ENCODE measurements at regions not wholly inside any gene's neighbourhood (a gene's known extent, or its start where the extent isn't known, plus 50 kb on each side); places are given as distances from the start of the nearest gene placed in this dataset.

GRCh38 chr4:15242021-15242420, 185.8 kb upstream of the C1QTNF7 start:
- Histone ChIP-seq H3K27ac (ENCODE audit: low read depth, low read length) (no peak overlapping the region), H3K4me1 (ENCODE audit: insufficient read depth, low read length) (peaks cover 14% of the 10 kb centered on the region), H3K9ac (ENCODE audit: low read length) (no peak overlapping the region), H3K4me2 (ENCODE audit: low read length) (no peak overlapping the region), H4K20me1 (ENCODE audit: insufficient read depth, low read length) (no peaks in the 10 kb centered on the region), H3K9me3 (ENCODE audit: insufficient read depth, low read depth, low read length) (no peaks in the 10 kb centered on the region), H3K4me3 (ENCODE audit: insufficient read depth, low read depth, low read length) (no peak overlapping the region), H3K36me3 (ENCODE audit: insufficient read depth, low read length) (no peaks in the 10 kb centered on the region), H3K27me3 (ENCODE audit: insufficient read depth, low read length) (peaks cover 4% of the 10 kb centered on the region), H2AFZ (ENCODE audit: low read depth, low read length) (no peak overlapping the region), H3K79me2 (ENCODE audit: insufficient read depth, low read length) (no peaks in the 10 kb centered on the region)
- no peak for TF ChIP-seq EZH2 (IDR thresholded peaks at IDR 0.05; ENCODE audit: insufficient read depth, low read length)
- FAIRE-seq (no peak), DNase-seq (ENCODE audit: low read depth) (no peak)
- Mint-ChIP-seq H3K36me3 (ENCODE audit: low read depth, unreplicated experiment) (no peaks in the 10 kb centered on the region), H3K4me3 (ENCODE audit: unreplicated experiment) (no peak overlapping the region), H3K9me3 (ENCODE audit: unreplicated experiment) (no peaks in the 10 kb centered on the region), H3K27ac (ENCODE audit: unreplicated experiment) (no peak overlapping the region), H3K4me1 (ENCODE audit: low read depth, unreplicated experiment) (peaks cover 45% of the 10 kb centered on the region), H3K27me3 (ENCODE audit: low read depth, unreplicated experiment) (no peaks in the 10 kb centered on the region)

DNA sequence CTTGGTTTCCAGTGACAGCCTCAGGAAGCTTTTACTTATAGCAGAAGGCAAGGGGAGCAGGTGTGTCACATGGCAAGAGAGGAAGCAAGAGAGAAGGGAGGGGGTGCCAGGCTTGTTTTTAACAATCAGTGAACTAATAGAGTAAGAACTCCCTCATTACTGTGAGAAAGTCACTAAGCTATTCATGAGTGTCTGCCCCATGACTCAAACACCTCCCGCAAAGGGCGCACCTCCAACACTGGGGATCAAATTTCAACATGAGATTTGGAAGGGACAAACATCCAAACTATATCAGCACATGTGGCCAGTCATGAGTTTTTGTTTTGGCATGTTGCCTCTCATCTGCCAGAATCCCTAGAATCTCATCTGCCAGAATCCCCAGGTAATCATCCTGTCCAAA, 183.5 kb upstream of the C1QTNF7 start:
- no peak for FAIRE-seq
- no peaks in the 10 kb centered on the region for H3K36me3 Mint-ChIP-seq (ENCODE audit: low read depth, unreplicated experiment)

GRCh38 chr4:15245006-15245530, 182.8 kb upstream of the C1QTNF7 start:
- H3K4me3 ChIP-seq (ENCODE audit: insufficient read depth, low read depth, low read length) = no peak overlapping the region
- no peaks in the 10 kb centered on the region for H3K9me3 ChIP-seq (ENCODE audit: insufficient read depth, low read depth, low read length)
- no peak for DNase-seq (ENCODE audit: low read depth)
- Mint-ChIP-seq H3K36me3 (ENCODE audit: low read depth, unreplicated experiment) (no peaks in the 10 kb centered on the region), H3K4me3 (ENCODE audit: unreplicated experiment) (no peak overlapping the region), H3K4me1 (ENCODE audit: low read depth, unreplicated experiment) (peaks cover 26% of the 10 kb centered on the region), H3K9me3 (ENCODE audit: unreplicated experiment) (no peaks in the 10 kb centered on the region), H3K27me3 (ENCODE audit: low read depth, unreplicated experiment) (no peaks in the 10 kb centered on the region), H3K27ac (ENCODE audit: unreplicated experiment) (peak overlapping the region; percentile 37)
- no peak overlapping the region for H3K27ac ChIP-seq (ENCODE audit: low read depth, low read length)
- H3K36me3 ChIP-seq (ENCODE audit: insufficient read depth, low read length) = no peaks in the 10 kb centered on the region
- no peaks in the 10 kb centered on the region for H3K79me2 ChIP-seq (ENCODE audit: insufficient read depth, low read length)
- no peak overlapping the region for H3K9ac ChIP-seq (ENCODE audit: low read length)
- TF ChIP-seq, protein P1, sequence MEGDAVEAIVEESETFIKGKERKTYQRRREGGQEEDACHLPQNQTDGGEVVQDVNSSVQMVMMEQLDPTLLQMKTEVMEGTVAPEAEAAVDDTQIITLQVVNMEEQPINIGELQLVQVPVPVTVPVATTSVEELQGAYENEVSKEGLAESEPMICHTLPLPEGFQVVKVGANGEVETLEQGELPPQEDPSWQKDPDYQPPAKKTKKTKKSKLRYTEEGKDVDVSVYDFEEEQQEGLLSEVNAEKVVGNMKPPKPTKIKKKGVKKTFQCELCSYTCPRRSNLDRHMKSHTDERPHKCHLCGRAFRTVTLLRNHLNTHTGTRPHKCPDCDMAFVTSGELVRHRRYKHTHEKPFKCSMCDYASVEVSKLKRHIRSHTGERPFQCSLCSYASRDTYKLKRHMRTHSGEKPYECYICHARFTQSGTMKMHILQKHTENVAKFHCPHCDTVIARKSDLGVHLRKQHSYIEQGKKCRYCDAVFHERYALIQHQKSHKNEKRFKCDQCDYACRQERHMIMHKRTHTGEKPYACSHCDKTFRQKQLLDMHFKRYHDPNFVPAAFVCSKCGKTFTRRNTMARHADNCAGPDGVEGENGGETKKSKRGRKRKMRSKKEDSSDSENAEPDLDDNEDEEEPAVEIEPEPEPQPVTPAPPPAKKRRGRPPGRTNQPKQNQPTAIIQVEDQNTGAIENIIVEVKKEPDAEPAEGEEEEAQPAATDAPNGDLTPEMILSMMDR (IDR thresholded peaks at IDR 0.05; ENCODE audit: insufficient read depth, low read depth, low read length) = no peak
- no peak for TF ChIP-seq EZH2 (IDR thresholded peaks at IDR 0.05; ENCODE audit: insufficient read depth, low read length)
- no peaks in the 10 kb centered on the region for H4K20me1 ChIP-seq (ENCODE audit: insufficient read depth, low read length)
- FAIRE-seq = no peak
- no peak overlapping the region for H2AFZ ChIP-seq (ENCODE audit: low read depth, low read length)
- H3K4me1 ChIP-seq (ENCODE audit: insufficient read depth, low read length) = peaks cover 9% of the 10 kb centered on the region
- H3K4me2 ChIP-seq (ENCODE audit: low read length) = peak overlapping the region; percentile 2
- H3K27me3 ChIP-seq (ENCODE audit: insufficient read depth, low read length) = no peaks in the 10 kb centered on the region

More for the DNA sequence above, 183.5 kb upstream of the C1QTNF7 start:
- DNase-seq (ENCODE audit: low read depth) = peak; percentile 68
- Mint-ChIP-seq H3K4me1 (ENCODE audit: low read depth, unreplicated experiment) (peaks cover 30% of the 10 kb centered on the region), H3K9me3 (ENCODE audit: unreplicated experiment) (no peaks in the 10 kb centered on the region), H3K27me3 (ENCODE audit: low read depth, unreplicated experiment) (no peaks in the 10 kb centered on the region), H3K4me3 (ENCODE audit: unreplicated experiment) (no peak overlapping the region), H3K27ac (ENCODE audit: unreplicated experiment) (no peak overlapping the region)
- Histone ChIP-seq H3K4me3 (ENCODE audit: insufficient read depth, low read depth, low read length) (no peak overlapping the region), H3K27ac (ENCODE audit: low read depth, low read length) (peak overlapping the region; percentile 23), H3K27me3 (ENCODE audit: insufficient read depth, low read length) (no peaks in the 10 kb centered on the region), H3K36me3 (ENCODE audit: insufficient read depth, low read length) (no peaks in the 10 kb centered on the region), H3K9me3 (ENCODE audit: insufficient read depth, low read depth, low read length) (no peaks in the 10 kb centered on the region), H2AFZ (ENCODE audit: low read depth, low read length) (no peak overlapping the region), H3K9ac (ENCODE audit: low read length) (no peak overlapping the region), H4K20me1 (ENCODE audit: insufficient read depth, low read length) (no peaks in the 10 kb centered on the region), H3K4me2 (ENCODE audit: low read length) (peak overlapping the region; percentile 2), H3K79me2 (ENCODE audit: insufficient read depth, low read length) (no peaks in the 10 kb centered on the region), H3K4me1 (ENCODE audit: insufficient read depth, low read length) (peaks cover 14% of the 10 kb centered on the region)
- no peak for TF ChIP-seq EZH2 (IDR thresholded peaks at IDR 0.05; ENCODE audit: insufficient read depth, low read length)
- TF ChIP-seq, protein P1 (IDR thresholded peaks at IDR 0.05; ENCODE audit: insufficient read depth, low read depth, low read length) = no peak

Measured in astrocyte (in vitro differentiated cells and primary cell).